IMR-90 (cell line): ENCODE measurements at regions not wholly inside any gene's neighbourhood (a gene's known extent, or its start where the extent isn't known, plus 50 kb on each side); places are given as distances from the start of the nearest gene placed in this dataset.

Source experiments
- ATAC-seq: fragments of 200-7000 bp; cut with Tn5 transposase; 2 replicates; pipeline ENCODE4 v1.9.1; 2020; ENCODE audit warnings: low read depth, mild to moderate bottlenecking, moderate library complexity
- BruUV-seq: library from RNA; stranded (reverse); fragments of 400-500 nt; replicated peaks from 2 replicates; lab custom pipeline; 2021; lab: Mats Ljungman, UMichigan
- CTCF ChIA-PET: fragments of 300-600 bp; formaldehyde crosslinking; extraction: SDS; loops from one replicate; lab custom pipeline; 2021; ENCODE audit warnings: antibody characterized with exemption; lab: Yijun Ruan, JAX
- POLR2A ChIA-PET: fragments of 300-600 bp; sonication (Branson Sonifier 250); formaldehyde crosslinking; loops from one replicate; lab custom pipeline; 2022; ENCODE audit warnings: antibody characterized with exemption; ENCODE audit not compliant: unreplicated experiment; lab: Charles Lee
- DNase-seq: peaks from one replicate; pipeline ENCODE4 v3.0.0; 2013
- H2AFZ ChIP-seq: replicated peaks from 2 replicates; pipeline ENCODE3; 2013; ENCODE audit warnings: low read length, mild to moderate bottlenecking; ENCODE audit not compliant: poor library complexity
- H2AK5ac ChIP-seq: 2 replicates; pipeline ENCODE4 v1.6.1; 2013; ENCODE audit warnings: low read depth, low read length, inconsistent platforms
- H2AK9ac ChIP-seq: replicated peaks from 2 replicates; pipeline ENCODE3; 2013; ENCODE audit warnings: mild to moderate bottlenecking, low read depth, low read length, moderate library complexity; ENCODE audit not compliant: poor library complexity
- H2BK120ac ChIP-seq: 2 replicates; pipeline ENCODE4 v1.6.1; 2013; ENCODE audit warnings: low read depth, low read length, inconsistent platforms
- H2BK15ac ChIP-seq: 3 replicates; pipeline ENCODE4 v1.6.1; 2013; ENCODE audit warnings: low read depth, low read length, inconsistent platforms
- H2BK20ac ChIP-seq: 2 replicates; pipeline ENCODE4 v1.6.1; 2013; ENCODE audit warnings: low read depth, mild to moderate bottlenecking, inconsistent platforms, low read length, moderate library complexity
- H2BK5ac ChIP-seq: 2 replicates; pipeline ENCODE4 v1.6.1; 2013; ENCODE audit warnings: mild to moderate bottlenecking, low read depth, low read length, inconsistent platforms; ENCODE audit not compliant: poor library complexity, severe bottlenecking
- H3K14ac ChIP-seq: replicated peaks from 2 replicates; pipeline ENCODE4 v1.6.1; 2013; ENCODE audit warnings: low read depth, low read length, inconsistent platforms
- H3K18ac ChIP-seq: 2 replicates; pipeline ENCODE4 v1.6.1; 2013; ENCODE audit warnings: low read depth, low read length, control low read depth
- H3K23ac ChIP-seq: 2 replicates; pipeline ENCODE4 v1.6.1; 2013; ENCODE audit warnings: low read depth, low read length, inconsistent platforms
- H3K27ac ChIP-seq: 2 replicates; pipeline ENCODE4 v1.5.1; 2013; ENCODE audit warnings: mild to moderate bottlenecking, control low read depth, low read length; ENCODE audit not compliant: insufficient read depth
- H3K27me3 ChIP-seq: 2 replicates; pipeline ENCODE4 v1.6.1; 2013; ENCODE audit warnings: low read length; ENCODE audit not compliant: control insufficient read depth, insufficient read depth
- H3K36me3 ChIP-seq: 2 replicates; pipeline ENCODE4 v1.6.1; 2013; ENCODE audit warnings: low read length, mixed read lengths; ENCODE audit not compliant: control insufficient read depth, insufficient read depth
- H3K4ac ChIP-seq: 2 replicates; pipeline ENCODE4 v1.6.1; 2013; ENCODE audit warnings: low read depth, low read length, inconsistent platforms
- H3K4me1 ChIP-seq: 2 replicates; pipeline ENCODE4 v1.6.1; 2013; ENCODE audit warnings: low read length, mixed read lengths; ENCODE audit not compliant: control insufficient read depth, insufficient read depth
- H3K4me2 ChIP-seq: 2 replicates; pipeline ENCODE4 v1.6.1; 2013; ENCODE audit warnings: low read depth, mild to moderate bottlenecking, control low read depth, low read length, moderate library complexity
- H3K4me3 ChIP-seq: 2 replicates; pipeline ENCODE4 v1.5.1; 2013; ENCODE audit warnings: low read depth, mild to moderate bottlenecking, control low read depth, low read length, moderate library complexity; ENCODE audit not compliant: insufficient read depth
- H3K56ac ChIP-seq: 2 replicates; pipeline ENCODE4 v1.6.1; 2013; ENCODE audit warnings: low read length, inconsistent platforms; ENCODE audit not compliant: insufficient read depth; ENCODE audit errors: extremely low read depth
- H3K79me1 ChIP-seq, 2 experiments: 2 replicates each; pipeline ENCODE4 v1.6.1; 2013; ENCODE audit warnings: low read length in 2 of 2, inconsistent platforms in 1 of 2, low read depth in 1 of 2
- H3K9ac ChIP-seq: 2 replicates; pipeline ENCODE4 v1.6.1; 2013; ENCODE audit warnings: low read depth, low read length, control low read depth
- H3K9me1 ChIP-seq: 2 replicates; pipeline ENCODE4 v1.6.1; 2013; ENCODE audit warnings: low read length, inconsistent platforms; ENCODE audit not compliant: insufficient read depth
- H3K9me3 ChIP-seq: 2 replicates; pipeline ENCODE4 v1.6.1; 2013; ENCODE audit warnings: low read length; ENCODE audit not compliant: control insufficient read depth, insufficient read depth
- H4K20me1 ChIP-seq: 2 replicates; pipeline ENCODE4 v1.6.1; 2013; ENCODE audit warnings: low read length, inconsistent platforms; ENCODE audit not compliant: insufficient read depth
- H4K5ac ChIP-seq: 2 replicates; pipeline ENCODE4 v1.6.1; 2013; ENCODE audit warnings: mild to moderate bottlenecking, low read depth, low read length, control low read depth
- H4K8ac ChIP-seq, 2 experiments: 2 replicates each; pipeline ENCODE4 v1.6.1; 2013; ENCODE audit warnings: low read depth in 2 of 2, low read length in 2 of 2, control low read depth in 1 of 2, inconsistent platforms in 1 of 2
- H4K91ac ChIP-seq: 2 replicates; pipeline ENCODE4 v1.6.1; 2013; ENCODE audit warnings: low read depth, low read length, inconsistent platforms; ENCODE audit not compliant: insufficient read depth
- BHLHE40 ChIP-seq: fragments of 150-350 bp; IDR thresholded peaks from 2 replicates; pipeline ENCODE4 v1.6.1; 2016; ENCODE audit warnings: mild to moderate bottlenecking, low read depth, low read length
- CEBPB ChIP-seq: IDR thresholded peaks from 2 replicates; pipeline ENCODE4 v1.6.1; 2012; ENCODE audit warnings: low read depth, low read length, improper control_type of control experiment
- CHD1 ChIP-seq: IDR thresholded peaks from 2 replicates; pipeline ENCODE4 v1.6.1; 2012; ENCODE audit warnings: low read depth, low read length, improper control_type of control experiment
- FOS ChIP-seq: fragments of 150-350 bp; IDR thresholded peaks from 2 replicates; pipeline ENCODE4 v1.6.1; 2016; ENCODE audit warnings: low read depth, low read length
- MAFK ChIP-seq: IDR thresholded peaks from 2 replicates; pipeline ENCODE4 v1.6.1; 2012; ENCODE audit warnings: low read depth, low read length, improper control_type of control experiment
- MAZ ChIP-seq: IDR thresholded peaks from 2 replicates; pipeline ENCODE4 v1.6.1; 2012; ENCODE audit warnings: low read depth, mild to moderate bottlenecking, low read length, improper control_type of control experiment, moderate library complexity, borderline replicate concordance
- MXI1 ChIP-seq: IDR thresholded peaks from 2 replicates; pipeline ENCODE4 v1.6.1; 2012; ENCODE audit warnings: low read depth, mild to moderate bottlenecking, low read length, moderate library complexity, borderline replicate concordance
- NFE2L2 ChIP-seq: fragments of 150-350 bp; IDR thresholded peaks from 2 replicates; pipeline ENCODE4 v1.6.1; 2016; ENCODE audit warnings: low read depth, mild to moderate bottlenecking, low read length
- POLR2A ChIP-seq: IDR thresholded peaks from 2 replicates; pipeline ENCODE4 v1.6.1; 2012; ENCODE audit warnings: mild to moderate bottlenecking, low read depth, low read length
- RAD21 ChIP-seq: IDR thresholded peaks from 2 replicates; pipeline ENCODE4 v1.6.1; 2012; ENCODE audit warnings: low read length, improper control_type of control experiment
- RCOR1 ChIP-seq: IDR thresholded peaks from 2 replicates; pipeline ENCODE4 v1.6.1; 2012; ENCODE audit warnings: mild to moderate bottlenecking, low read length, improper control_type of control experiment; ENCODE audit not compliant: insufficient replicate concordance
- RFX5 ChIP-seq: IDR thresholded peaks from 2 replicates; pipeline ENCODE4 v1.8.0; 2012; ENCODE audit warnings: low read depth, mild to moderate bottlenecking, low read length, moderate library complexity
- SMC3 ChIP-seq: fragments of 150-350 bp; IDR thresholded peaks from 2 replicates; pipeline ENCODE4 v1.6.1; 2016; ENCODE audit warnings: low read depth, mild to moderate bottlenecking, antibody characterized with exemption, low read length, moderate library complexity
- WGBS, 2 experiments: methylation state at CpG; one replicate each; pipeline versions ENCODE4 v1.1.5 to v1.1.7; 2013; ENCODE audit warnings: missing lambda C conversion rate in 2 of 2; ENCODE audit not compliant: insufficient read length in 1 of 2; ENCODE audit errors: extremely low coverage in 2 of 2; 5-methylcytosine and 5-hydroxymethylcytosine counted together
- dilution Hi-C: fragments of 300-500 bp; cut with HindIII; formaldehyde crosslinking; loops from one replicate; pipeline ENCODE4 v1.14.3; 2018; ENCODE audit warnings: low sequenced_read_pairs; ENCODE audit not compliant: unreplicated experiment
- in situ Hi-C: fragments of 300-500 bp; cut with MboI; formaldehyde crosslinking; loops from 3 replicates; pipeline ENCODE4 v1.14.3; 2019; ENCODE audit warnings: low sequenced_read_pairs, inconsistent platforms, mixed read lengths
- intact Hi-C: fragments of 100-400 bp; cut with micrococcal nuclease; formaldehyde crosslinking; loops from 2 replicates; pipeline ENCODE4 v1.10.0; 2022
- TF ChIP-seq, protein P1 (sequence below): fragments of 150-350 bp; IDR thresholded peaks from 2 replicates; pipeline ENCODE4 v1.6.1; 2016; ENCODE audit warnings: low read depth, mild to moderate bottlenecking, low read length, moderate library complexity, borderline replicate concordance
- TF ChIP-seq, protein P2 (sequence below): conservative IDR thresholded peaks from 2 replicates; pipeline ENCODE4 v1.5.1; 2012; ENCODE audit warnings: mild to moderate bottlenecking, low read depth, low read length, improper control_type of control experiment
- TF ChIP-seq, protein P3 (sequence below): fragments of 150-350 bp; IDR thresholded peaks from 2 replicates; pipeline ENCODE4 v1.6.1; 2017; ENCODE audit warnings: mild to moderate bottlenecking, antibody characterized with exemption, low read length, low read depth

DNA sequence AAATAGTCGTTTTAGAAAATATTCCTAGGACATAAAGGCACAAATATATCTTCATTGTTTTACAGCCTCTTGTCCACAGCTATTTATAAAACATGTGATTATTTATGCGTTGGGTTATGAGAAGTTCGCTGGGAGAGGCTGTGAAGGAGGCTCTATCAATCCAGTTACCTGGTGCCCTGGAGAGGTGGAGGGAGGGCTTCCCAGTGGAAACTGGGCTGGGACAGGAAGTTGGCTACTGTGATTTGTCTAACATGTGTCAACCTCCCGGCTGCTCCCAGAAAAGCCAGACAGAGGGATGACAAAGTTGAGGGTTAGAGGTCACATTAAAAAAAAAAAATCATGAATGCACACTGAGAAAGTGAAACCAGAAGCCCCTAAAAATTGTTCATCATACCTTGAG is 346.5 kb downstream of the ZNF536 start:
- Histone ChIP-seq H3K9ac (no peak overlapping the region), H2BK5ac (no peak overlapping the region), H4K5ac (no peak overlapping the region), H3K4me1 (no peaks in the 10 kb centered on the region), H3K56ac (no peak overlapping the region), H3K23ac (no peak overlapping the region), H2BK120ac (no peak overlapping the region), H3K14ac (no peak overlapping the region), H3K79me1 (no peaks in the 10 kb centered on the region), H3K27me3 (no peaks in the 10 kb centered on the region; the same call in 1 of the 2 replicates), H2AFZ (no peak overlapping the region), H3K4ac (no peak overlapping the region), H3K36me3 (no peaks in the 10 kb centered on the region), H3K4me2 (no peak overlapping the region), H4K8ac (no peak overlapping the region), H2AK5ac (no peak overlapping the region), H2AK9ac (no peak overlapping the region), H3K27ac (no peak overlapping the region), H3K9me3 (no peaks in the 10 kb centered on the region), H3K18ac (no peak overlapping the region), H4K91ac (no peak overlapping the region), H4K20me1 (no peaks in the 10 kb centered on the region), H2BK15ac (no peak overlapping the region), H2BK20ac (no peak overlapping the region), H3K9me1 (no peaks in the 10 kb centered on the region), H3K4me3 (no peak overlapping the region)
- no CpG with 5 or more reads among the region's 4 CpGs for WGBS, 2 experiments
- ATAC-seq, result no peak
- POLR2A ChIA-PET, result no interaction called here
- BruUV-seq, result no TSS peak
- DNase-seq, result no peak
- dilution Hi-C loops, result no loop called here
- TF ChIP-seq, protein P1, sequence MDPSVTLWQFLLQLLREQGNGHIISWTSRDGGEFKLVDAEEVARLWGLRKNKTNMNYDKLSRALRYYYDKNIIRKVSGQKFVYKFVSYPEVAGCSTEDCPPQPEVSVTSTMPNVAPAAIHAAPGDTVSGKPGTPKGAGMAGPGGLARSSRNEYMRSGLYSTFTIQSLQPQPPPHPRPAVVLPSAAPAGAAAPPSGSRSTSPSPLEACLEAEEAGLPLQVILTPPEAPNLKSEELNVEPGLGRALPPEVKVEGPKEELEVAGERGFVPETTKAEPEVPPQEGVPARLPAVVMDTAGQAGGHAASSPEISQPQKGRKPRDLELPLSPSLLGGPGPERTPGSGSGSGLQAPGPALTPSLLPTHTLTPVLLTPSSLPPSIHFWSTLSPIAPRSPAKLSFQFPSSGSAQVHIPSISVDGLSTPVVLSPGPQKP, result no peak
- no peak for TF ChIP-seq BHLHE40
- TF ChIP-seq MAFK, result no peak
- TF ChIP-seq SMC3, result no peak
- TF ChIP-seq, protein P2, sequence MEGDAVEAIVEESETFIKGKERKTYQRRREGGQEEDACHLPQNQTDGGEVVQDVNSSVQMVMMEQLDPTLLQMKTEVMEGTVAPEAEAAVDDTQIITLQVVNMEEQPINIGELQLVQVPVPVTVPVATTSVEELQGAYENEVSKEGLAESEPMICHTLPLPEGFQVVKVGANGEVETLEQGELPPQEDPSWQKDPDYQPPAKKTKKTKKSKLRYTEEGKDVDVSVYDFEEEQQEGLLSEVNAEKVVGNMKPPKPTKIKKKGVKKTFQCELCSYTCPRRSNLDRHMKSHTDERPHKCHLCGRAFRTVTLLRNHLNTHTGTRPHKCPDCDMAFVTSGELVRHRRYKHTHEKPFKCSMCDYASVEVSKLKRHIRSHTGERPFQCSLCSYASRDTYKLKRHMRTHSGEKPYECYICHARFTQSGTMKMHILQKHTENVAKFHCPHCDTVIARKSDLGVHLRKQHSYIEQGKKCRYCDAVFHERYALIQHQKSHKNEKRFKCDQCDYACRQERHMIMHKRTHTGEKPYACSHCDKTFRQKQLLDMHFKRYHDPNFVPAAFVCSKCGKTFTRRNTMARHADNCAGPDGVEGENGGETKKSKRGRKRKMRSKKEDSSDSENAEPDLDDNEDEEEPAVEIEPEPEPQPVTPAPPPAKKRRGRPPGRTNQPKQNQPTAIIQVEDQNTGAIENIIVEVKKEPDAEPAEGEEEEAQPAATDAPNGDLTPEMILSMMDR, result no peak
- TF ChIP-seq FOS, result no peak
- TF ChIP-seq CHD1, result no peak
- no peak for TF ChIP-seq RCOR1
- TF ChIP-seq NFE2L2, result no peak
- TF ChIP-seq MAZ, result no peak
- no peak for TF ChIP-seq RAD21
- TF ChIP-seq MXI1, result no peak
- no peak for TF ChIP-seq RFX5
- TF ChIP-seq, protein P3, sequence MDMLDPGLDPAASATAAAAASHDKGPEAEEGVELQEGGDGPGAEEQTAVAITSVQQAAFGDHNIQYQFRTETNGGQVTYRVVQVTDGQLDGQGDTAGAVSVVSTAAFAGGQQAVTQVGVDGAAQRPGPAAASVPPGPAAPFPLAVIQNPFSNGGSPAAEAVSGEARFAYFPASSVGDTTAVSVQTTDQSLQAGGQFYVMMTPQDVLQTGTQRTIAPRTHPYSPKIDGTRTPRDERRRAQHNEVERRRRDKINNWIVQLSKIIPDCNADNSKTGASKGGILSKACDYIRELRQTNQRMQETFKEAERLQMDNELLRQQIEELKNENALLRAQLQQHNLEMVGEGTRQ, result no peak
- no peak for TF ChIP-seq CEBPB
- TF ChIP-seq POLR2A, result no peak
- intact Hi-C loops, result no loop called here
- in situ Hi-C loops, result no loop called here
- CTCF ChIA-PET, result no interaction called here
